Liver (tissue), 8 donors: ENCODE measurements at regions not wholly inside any gene's neighbourhood (a gene's known extent, or its start where the extent isn't known, plus 50 kb on each side); places are given as distances from the start of the nearest gene placed in this dataset.

Source experiments
- DNase-seq: peaks from one replicate; pipeline ENCODE4 v3.0.0-alpha.2; 2017; ENCODE audit warnings: low spot score
- H3K27ac ChIP-seq, 2 donors: one replicate each; pipeline ENCODE4 v1.7.0; 2013; ENCODE audit warnings: inconsistent platforms in 2 of 2, low read length in 2 of 2, control low read depth in 1 of 2, low read depth in 1 of 2, mild to moderate bottlenecking in 1 of 2
- H3K27me3 ChIP-seq, 4 donors: one replicate each; pipeline versions ENCODE4 v1.6.1 to v1.7.0; 2013; ENCODE audit warnings: low read length in 3 of 4, inconsistent platforms in 1 of 4, mild to moderate bottlenecking in 1 of 4, moderate library complexity in 1 of 4; ENCODE audit not compliant: control insufficient read depth in 4 of 4, insufficient read depth in 4 of 4
- H3K36me3 ChIP-seq, 4 donors: one replicate each; pipeline versions ENCODE4 v1.6.1 to v1.7.0; 2013; ENCODE audit warnings: low read length in 3 of 4, mild to moderate bottlenecking in 3 of 4, low read depth in 1 of 4, moderate library complexity in 1 of 4; ENCODE audit not compliant: control insufficient read depth in 4 of 4, insufficient read depth in 3 of 4
- H3K4me1 ChIP-seq, 4 donors: one replicate each; pipeline versions ENCODE4 v1.6.1 to v1.7.0; 2013; ENCODE audit warnings: low read length in 3 of 4, mild to moderate bottlenecking in 3 of 4, moderate library complexity in 1 of 4; ENCODE audit not compliant: control insufficient read depth in 4 of 4, insufficient read depth in 4 of 4
- H3K4me3 ChIP-seq, 3 donors: one replicate each; pipeline versions ENCODE4 v1.6.1 to v1.7.0; 2013; ENCODE audit warnings: low read length in 3 of 3, control low read depth in 1 of 3, low read depth in 1 of 3, mild to moderate bottlenecking in 1 of 3
- H3K9ac ChIP-seq, 2 donors: one replicate each; pipeline ENCODE4 v1.7.0; 2013; ENCODE audit warnings: low read length in 2 of 2, mild to moderate bottlenecking in 2 of 2, moderate library complexity in 2 of 2, control low read depth in 1 of 2, low read depth in 1 of 2
- H3K9me3 ChIP-seq, 4 donors: one replicate each; pipeline versions ENCODE4 v1.6.1 to v1.7.0; 2013; ENCODE audit warnings: low read length in 3 of 4; ENCODE audit not compliant: control insufficient read depth in 4 of 4
- ATF3 ChIP-seq: IDR thresholded peaks from 2 replicates; pipeline ENCODE4 v1.6.1; 2016; ENCODE audit warnings: antibody characterized with exemption
- EGR1 ChIP-seq, 2 donors: IDR thresholded peaks; 2 replicates each; pipeline ENCODE4 v1.6.1; 2016 to 2018; ENCODE audit warnings: antibody characterized with exemption in 2 of 2, low read depth in 2 of 2
- FOXA1 ChIP-seq: IDR thresholded peaks from 2 replicates; pipeline ENCODE4 v1.6.1; 2016; ENCODE audit warnings: antibody characterized with exemption
- FOXA2 ChIP-seq: IDR thresholded peaks from 2 replicates; pipeline ENCODE4 v1.6.1; 2016; ENCODE audit warnings: antibody characterized with exemption
- GABPA ChIP-seq, 2 donors: IDR thresholded peaks in 1 of 2; conservative IDR thresholded peaks in 1 of 2; 2 replicates each; pipeline ENCODE4 v1.6.1; 2016; ENCODE audit warnings: antibody characterized with exemption in 2 of 2, mild to moderate bottlenecking in 1 of 2, moderate library complexity in 1 of 2
- HNF4A ChIP-seq, 2 donors: conservative IDR thresholded peaks; 2 replicates each; pipeline ENCODE4 v1.6.1; 2016; ENCODE audit warnings: antibody characterized with exemption in 2 of 2, mild to moderate bottlenecking in 2 of 2
- HNF4G ChIP-seq: IDR thresholded peaks from 2 replicates; pipeline ENCODE4 v1.6.1; 2016; ENCODE audit warnings: antibody characterized with exemption
- JUND ChIP-seq, 2 donors: IDR thresholded peaks; 2 replicates each; pipeline ENCODE4 v1.6.1; 2016; ENCODE audit warnings: antibody characterized with exemption in 2 of 2
- NR2F2 ChIP-seq: IDR thresholded peaks from 2 replicates; pipeline ENCODE4 v1.6.1; 2016; ENCODE audit warnings: antibody characterized with exemption
- RAD21 ChIP-seq, 2 donors: IDR thresholded peaks; 2 replicates each; pipeline ENCODE4 v1.6.1; 2016; ENCODE audit warnings: antibody characterized with exemption in 2 of 2, mild to moderate bottlenecking in 2 of 2
- REST ChIP-seq: IDR thresholded peaks from 2 replicates; pipeline ENCODE4 v1.6.1; 2016; ENCODE audit warnings: antibody characterized with exemption, mild to moderate bottlenecking
- RXRA ChIP-seq, 2 donors: IDR thresholded peaks; 2 replicates each; pipeline ENCODE4 v1.6.1; 2017 to 2018; ENCODE audit warnings: antibody characterized with exemption in 2 of 2, mild to moderate bottlenecking in 1 of 2
- SP1 ChIP-seq: IDR thresholded peaks from 2 replicates; pipeline ENCODE4 v1.6.1; 2018; ENCODE audit warnings: antibody characterized with exemption, mild to moderate bottlenecking
- TAF1 ChIP-seq: conservative IDR thresholded peaks from 2 replicates; pipeline ENCODE4 v1.6.1; 2016; ENCODE audit warnings: antibody characterized with exemption, mild to moderate bottlenecking
- YY1 ChIP-seq: IDR thresholded peaks from 2 replicates; pipeline ENCODE4 v1.6.1; 2016; ENCODE audit warnings: antibody characterized with exemption, mild to moderate bottlenecking
- WGBS: extraction: QIAGEN DNeasy Blood & Tissue Kit; methylation state at CpG from one replicate; pipeline ENCODE4 v1.1.7; 2013; 5-methylcytosine and 5-hydroxymethylcytosine counted together
- TF ChIP-seq, protein P1 (sequence below): IDR thresholded peaks from 2 replicates; pipeline ENCODE4 v1.6.1; 2016; ENCODE audit warnings: antibody characterized with exemption
- TF ChIP-seq, protein P2 (sequence below): fragments of 150-350 bp; IDR thresholded peaks from 2 replicates; pipeline ENCODE4 v1.5.1; 2017; ENCODE audit warnings: improper control_type of control experiment, low read depth, low read length; ENCODE audit not compliant: missing input control
- TF ChIP-seq, protein P3 (sequence below): IDR thresholded peaks from 2 replicates; pipeline ENCODE4 v1.6.1; 2016; ENCODE audit warnings: antibody characterized with exemption
- donor health status: healthy.
- donor health status: healthy.
- donor health status: healthy.
- donor health status: healthy.
- donor health status: healthy.

DNA sequence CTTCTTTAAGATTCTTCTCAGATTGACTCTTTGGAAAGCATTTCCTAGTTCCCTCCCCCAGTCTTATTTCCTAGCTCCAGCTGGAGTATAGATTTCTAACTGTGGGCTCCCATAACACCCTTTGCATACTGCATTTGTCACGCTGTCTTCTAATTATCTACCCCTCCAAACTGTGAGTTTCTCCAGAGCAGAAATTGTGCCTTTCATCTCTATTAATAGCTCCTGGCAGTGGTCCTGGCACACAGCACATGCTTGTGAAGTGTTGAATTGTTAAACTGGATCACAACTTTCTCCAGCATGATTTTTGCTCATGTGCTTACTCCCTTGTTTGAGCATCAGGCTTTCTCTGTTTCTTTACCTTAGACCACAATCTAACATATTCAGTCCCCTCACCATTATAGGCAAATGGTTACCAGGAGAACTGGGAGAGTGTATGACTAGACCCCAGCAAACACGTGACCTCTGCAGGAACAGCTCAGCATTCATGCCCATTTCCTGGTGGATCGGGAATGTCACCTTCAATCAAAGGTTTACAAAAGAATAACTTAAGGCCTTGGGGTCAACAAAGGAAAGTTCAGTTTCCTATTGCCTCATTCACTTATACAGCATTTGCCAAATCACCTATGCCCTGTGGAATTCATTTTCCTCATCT lies 175.7 kb upstream of the TANK start:
- Histone ChIP-seq H3K27ac (no peak overlapping the region), H3K27me3 (no peaks in the 10 kb centered on the region), H3K9me3 (no peaks in the 10 kb centered on the region), H3K4me1 (no peaks in the 10 kb centered on the region), H3K9ac (no peak overlapping the region), H3K36me3 (no peaks in the 10 kb centered on the region), H3K4me3 (no peak overlapping the region)
- TF ChIP-seq EGR1 (IDR thresholded peaks at IDR 0.05; ENCODE audit: low read depth in 2 of 2) (no peak), JUND (IDR thresholded peaks at IDR 0.05) (no peak), SP1 (no peak), REST (no peak), FOXA2 (no peak), RAD21 (IDR thresholded peaks at IDR 0.05) (no peak), NR2F2 (no peak), FOXA1 (no peak), RXRA (IDR thresholded peaks at IDR 0.05) (no peak), HNF4G (no peak), YY1 (no peak), GABPA (IDR thresholded peaks at IDR 0.05 in 1 of 2, conservative IDR thresholded peaks at IDR 0.05 in 1 of 2) (no peak), TAF1 (no peak), HNF4A (conservative IDR thresholded peaks at IDR 0.05) (no peak), ATF3 (no peak)
- TF ChIP-seq, protein P1, sequence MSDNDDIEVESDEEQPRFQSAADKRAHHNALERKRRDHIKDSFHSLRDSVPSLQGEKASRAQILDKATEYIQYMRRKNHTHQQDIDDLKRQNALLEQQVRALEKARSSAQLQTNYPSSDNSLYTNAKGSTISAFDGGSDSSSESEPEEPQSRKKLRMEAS: no peak
- TF ChIP-seq, protein P2, sequence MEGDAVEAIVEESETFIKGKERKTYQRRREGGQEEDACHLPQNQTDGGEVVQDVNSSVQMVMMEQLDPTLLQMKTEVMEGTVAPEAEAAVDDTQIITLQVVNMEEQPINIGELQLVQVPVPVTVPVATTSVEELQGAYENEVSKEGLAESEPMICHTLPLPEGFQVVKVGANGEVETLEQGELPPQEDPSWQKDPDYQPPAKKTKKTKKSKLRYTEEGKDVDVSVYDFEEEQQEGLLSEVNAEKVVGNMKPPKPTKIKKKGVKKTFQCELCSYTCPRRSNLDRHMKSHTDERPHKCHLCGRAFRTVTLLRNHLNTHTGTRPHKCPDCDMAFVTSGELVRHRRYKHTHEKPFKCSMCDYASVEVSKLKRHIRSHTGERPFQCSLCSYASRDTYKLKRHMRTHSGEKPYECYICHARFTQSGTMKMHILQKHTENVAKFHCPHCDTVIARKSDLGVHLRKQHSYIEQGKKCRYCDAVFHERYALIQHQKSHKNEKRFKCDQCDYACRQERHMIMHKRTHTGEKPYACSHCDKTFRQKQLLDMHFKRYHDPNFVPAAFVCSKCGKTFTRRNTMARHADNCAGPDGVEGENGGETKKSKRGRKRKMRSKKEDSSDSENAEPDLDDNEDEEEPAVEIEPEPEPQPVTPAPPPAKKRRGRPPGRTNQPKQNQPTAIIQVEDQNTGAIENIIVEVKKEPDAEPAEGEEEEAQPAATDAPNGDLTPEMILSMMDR: no peak
- TF ChIP-seq, protein P3, sequence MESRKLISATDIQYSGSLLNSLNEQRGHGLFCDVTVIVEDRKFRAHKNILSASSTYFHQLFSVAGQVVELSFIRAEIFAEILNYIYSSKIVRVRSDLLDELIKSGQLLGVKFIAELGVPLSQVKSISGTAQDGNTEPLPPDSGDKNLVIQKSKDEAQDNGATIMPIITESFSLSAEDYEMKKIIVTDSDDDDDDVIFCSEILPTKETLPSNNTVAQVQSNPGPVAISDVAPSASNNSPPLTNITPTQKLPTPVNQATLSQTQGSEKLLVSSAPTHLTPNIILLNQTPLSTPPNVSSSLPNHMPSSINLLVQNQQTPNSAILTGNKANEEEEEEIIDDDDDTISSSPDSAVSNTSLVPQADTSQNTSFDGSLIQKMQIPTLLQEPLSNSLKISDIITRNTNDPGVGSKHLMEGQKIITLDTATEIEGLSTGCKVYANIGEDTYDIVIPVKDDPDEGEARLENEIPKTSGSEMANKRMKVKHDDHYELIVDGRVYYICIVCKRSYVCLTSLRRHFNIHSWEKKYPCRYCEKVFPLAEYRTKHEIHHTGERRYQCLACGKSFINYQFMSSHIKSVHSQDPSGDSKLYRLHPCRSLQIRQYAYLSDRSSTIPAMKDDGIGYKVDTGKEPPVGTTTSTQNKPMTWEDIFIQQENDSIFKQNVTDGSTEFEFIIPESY: no peak
- WGBS: 80% methylated on average over 3 of the region's 3 CpGs
- no peak for DNase-seq
